ENCODE measurements at regions not wholly inside any gene's neighbourhood (a gene's known extent, or its start where the extent isn't known, plus 50 kb on each side); places are given as distances from the start of the nearest gene placed in this dataset.

DNA sequence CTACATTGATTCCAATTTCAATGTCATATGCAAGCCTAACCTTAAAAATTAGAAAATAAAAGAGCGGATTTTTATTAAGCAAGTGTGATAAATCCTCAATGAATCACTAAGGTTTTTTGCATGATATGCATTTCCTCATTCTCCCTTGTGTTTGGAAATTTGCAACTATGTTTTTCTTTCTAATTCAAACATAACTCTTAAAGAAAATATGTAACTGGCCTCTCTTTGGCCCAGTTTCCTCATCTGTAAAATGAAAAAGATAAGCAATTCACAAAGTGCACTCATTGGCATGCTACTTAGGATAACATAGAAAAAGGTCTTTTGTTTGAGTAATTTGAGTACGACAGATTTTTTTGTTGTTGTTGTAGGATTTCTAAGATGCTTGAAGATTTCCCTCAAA lies 295.5 kb downstream of the CDH11 start:
- DNase-seq: no peak

- peak in 2 of 3 donors; percentile 6 to 25 for DNase-seq
Observed at GRCh38 chr16:64823481-64824075, 298.3 kb downstream of the CDH11 start.

GRCh38 chr16:64809876-64810629 lies 311.8 kb downstream of the CDH11 start:
- no peak for DNase-seq

- no peak for DNase-seq
Observed at GRCh38 chr16:64808474-64808873, 313.4 kb downstream of the CDH11 start.

GRCh38 chr16:64791756-64792155 lies 330.1 kb downstream of the CDH11 start:
- peak in 2 of 3 donors; percentile 3 to 4 for DNase-seq

GRCh38 chr16:64784635-64785034 lies 337.2 kb downstream of the CDH11 start:
- DNase-seq: no peak

GRCh38 chr16:64782484-64782883 lies 339.4 kb downstream of the CDH11 start:
- no peak for DNase-seq

DNA sequence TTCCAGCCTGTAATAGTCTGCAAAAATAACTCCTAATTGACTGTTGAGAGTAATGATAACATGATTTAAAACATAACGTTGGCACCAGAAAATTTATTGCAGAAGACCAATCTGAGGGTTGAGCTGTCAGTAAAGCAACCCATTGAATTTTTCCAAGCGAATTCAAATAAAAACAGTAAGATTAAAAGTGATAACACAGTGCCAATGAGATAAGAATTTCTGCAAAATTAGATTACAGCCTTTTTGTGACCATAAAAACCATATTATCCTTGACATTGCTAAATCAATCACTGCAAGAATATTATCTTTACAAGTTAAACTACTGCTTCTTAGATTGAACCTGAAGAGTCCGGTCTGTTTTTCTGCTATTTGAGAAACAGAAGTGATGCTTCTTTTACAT lies 341.4 kb downstream of the CDH11 start:
- no peak for DNase-seq

DNA sequence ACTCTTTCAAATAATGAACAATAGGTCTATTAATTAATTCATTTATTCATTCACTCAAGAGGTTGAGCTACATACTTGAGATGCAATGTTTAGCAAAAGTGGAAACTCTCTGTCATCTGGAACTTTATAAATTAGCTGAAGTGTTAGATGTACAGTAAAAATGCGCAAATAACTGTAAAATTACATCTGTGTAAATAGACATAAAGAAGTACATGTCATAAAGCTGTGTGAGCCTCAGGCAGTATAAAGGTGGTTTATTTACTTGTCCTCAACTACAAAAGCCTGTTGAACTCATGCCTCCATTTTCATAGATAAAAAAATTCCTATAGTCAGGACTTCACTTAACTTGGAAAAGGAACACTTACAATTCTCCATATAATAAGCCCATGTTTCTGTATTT lies 343.1 kb downstream of the CDH11 start:
- no peak for DNase-seq

DNA sequence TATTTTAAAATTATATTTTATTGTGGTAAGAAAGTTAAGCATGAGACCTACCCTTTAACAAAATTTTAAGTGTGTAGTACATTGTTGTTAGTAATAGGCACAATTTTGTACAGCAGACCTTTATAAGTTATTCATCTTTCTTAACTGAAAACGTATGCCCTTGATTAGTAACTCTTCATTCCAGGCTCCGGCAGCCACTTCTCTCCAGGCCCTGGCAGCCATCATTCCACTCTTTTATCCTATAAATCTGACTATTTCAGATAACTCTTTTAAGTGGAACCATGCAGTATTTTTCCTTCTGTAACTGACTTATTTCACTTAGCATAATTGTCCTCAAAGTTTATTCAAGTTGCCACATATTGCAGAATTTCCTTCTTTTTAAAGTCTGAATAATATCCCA lies 348.2 kb downstream of the CDH11 start:
- DNase-seq: no peak

DNA sequence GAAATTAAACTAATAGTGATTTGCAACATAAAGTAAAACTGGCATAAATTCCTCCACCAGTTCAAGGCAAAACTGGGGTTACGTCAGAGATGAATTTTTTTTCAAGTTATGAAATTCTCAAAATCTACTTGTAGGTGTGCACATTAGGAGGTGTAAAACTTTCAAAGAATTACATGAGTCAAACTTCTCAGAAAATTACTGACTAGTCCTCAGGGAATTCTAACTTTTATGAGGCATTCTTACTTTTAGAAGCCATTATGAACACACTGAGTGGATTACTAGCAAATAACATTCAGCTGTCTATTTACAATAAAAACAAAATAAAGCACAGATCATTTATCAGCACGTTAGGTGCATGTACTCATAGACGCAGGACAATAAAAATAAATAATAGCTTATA lies 348.7 kb downstream of the CDH11 start:
- DNase-seq: no peak

- DNase-seq: no peak
Observed at GRCh38 chr16:64771273-64771672, 350.6 kb downstream of the CDH11 start.

DNA sequence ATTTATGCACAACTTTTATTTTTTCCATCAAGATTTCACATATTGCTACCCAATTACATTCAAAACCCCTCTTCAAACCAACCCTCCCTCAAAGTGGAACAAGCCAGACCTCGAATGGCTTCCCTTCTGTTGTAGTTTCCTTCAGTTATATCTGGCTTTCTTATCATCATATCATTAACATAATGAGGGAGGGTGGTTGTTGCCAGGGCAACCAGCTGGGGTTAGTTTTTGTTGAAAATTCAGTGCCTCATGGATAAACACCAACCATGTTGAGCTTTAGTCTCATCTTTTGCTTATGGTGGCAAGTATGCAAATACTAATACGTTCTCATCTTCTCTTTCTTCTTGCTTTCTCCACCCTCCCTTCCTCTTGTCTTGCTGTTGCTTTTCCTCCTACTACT lies 359.7 kb downstream of the CDH11 start:
- no peak for DNase-seq

GRCh38 chr16:64754279-64754678 lies 367.6 kb downstream of the CDH11 start:
- no peak for DNase-seq

DNA sequence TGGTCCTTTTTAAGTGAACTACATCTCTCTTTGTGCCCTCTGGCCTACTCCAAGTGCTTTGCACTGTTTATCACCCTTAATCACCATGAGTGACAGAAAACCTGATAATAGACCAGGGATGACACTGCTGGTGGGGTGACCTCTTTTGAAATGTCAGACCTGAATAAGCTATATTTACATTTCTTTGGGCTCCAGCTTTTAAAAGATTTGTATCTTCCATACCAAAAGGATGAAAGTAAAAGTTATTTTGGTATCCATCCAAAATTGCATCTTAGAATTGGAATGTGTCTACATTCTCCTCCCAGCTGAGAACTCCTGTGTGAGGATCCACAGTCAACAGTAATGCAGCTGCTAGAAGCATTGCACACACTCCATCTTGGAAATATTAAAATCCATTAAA lies 370.0 kb downstream of the CDH11 start:
- peak in 2 of 3 donors; percentile 25 to 72 for DNase-seq

GRCh38 chr16:64749346-64749745 lies 372.5 kb downstream of the CDH11 start:
- DNase-seq: peak in 1 of 3 donors; percentile 26

GRCh38 chr16:64745258-64745930 lies 376.5 kb downstream of the CDH11 start:
- peak in 2 of 3 donors; percentile 24 to 42 for DNase-seq

GRCh38 chr16:64742455-64743223 lies 379.2 kb downstream of the CDH11 start:
- DNase-seq: no peak

DNA sequence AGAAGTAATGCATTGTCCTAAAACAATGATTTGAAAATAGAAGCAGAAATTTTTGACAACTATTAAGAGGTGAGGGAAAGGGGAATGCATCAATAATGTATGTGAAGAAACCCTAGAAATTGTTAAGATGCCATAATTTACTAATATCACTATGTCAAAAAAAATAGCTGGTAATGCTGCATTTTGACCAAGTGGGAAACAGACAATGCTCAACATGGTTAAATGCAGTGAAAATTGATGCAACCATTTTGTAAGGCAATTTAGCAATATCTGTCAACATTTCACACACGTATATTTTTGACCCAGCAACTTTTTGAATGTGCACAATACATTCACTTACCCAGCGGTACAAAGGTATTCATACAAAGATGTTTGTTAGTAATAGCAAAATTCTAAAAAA lies 381.6 kb downstream of the CDH11 start:
- DNase-seq: no peak

DNA sequence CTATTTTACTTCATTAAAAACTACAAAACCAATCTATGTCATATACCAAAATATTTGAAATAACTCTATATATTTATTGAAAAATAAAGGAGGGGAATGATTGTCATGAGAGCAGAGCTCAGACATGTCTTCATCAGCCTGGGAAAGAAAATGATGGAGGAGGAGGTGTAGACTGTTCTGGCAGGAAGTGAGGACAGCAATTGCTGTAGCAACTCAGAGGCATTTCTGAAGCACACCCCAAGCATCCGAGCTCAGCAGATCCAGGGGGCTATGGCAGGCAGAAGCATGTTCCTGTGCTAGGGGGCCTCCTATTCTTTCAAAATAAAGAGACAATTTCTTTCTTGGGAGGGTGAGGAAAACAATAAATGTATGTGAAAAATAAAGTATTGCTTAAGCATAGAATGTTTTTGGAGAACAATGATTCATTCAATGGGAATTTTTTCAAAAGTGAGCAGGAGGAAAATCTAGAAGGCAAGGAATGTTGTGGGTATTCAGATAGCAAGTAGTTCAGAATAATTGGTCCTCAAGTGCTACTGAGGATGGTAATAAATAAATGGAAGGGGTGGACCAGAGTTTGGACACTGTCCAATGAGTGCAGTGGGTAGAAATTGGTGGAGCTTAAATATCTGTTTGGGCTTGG lies 383.4 kb downstream of the CDH11 start:
- DNase-seq: peak in 1 of 3 donors; percentile 64

DNA sequence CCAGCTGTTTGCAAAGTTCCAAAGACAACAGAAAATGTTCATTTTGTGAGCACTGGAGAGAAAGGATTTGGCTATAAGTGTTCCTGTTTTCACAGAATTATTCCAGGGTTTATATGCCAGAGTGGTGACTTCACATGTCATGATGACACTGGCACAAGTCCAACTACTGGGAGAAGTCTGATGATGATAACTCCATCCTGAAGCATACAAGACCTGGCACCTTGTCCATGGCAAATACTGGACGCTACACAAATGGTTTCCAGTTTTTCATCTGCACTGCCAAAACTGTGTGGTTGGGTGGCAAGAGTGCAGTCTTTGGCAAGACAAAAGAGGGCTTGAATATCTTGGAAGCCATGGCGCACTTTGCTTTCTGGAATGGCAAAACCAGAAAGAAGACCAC lies 385.0 kb downstream of the CDH11 start:
- DNase-seq: no peak

- DNase-seq: no peak
Observed at GRCh38 chr16:64731891-64732290, 390.0 kb downstream of the CDH11 start.

Measured in muscle of back (tissue), 3 donors.